Karpas-422 (cell line): ENCODE measurements at regions not wholly inside any gene's neighbourhood (a gene's known extent, or its start where the extent isn't known, plus 50 kb on each side); places are given as distances from the start of the nearest gene placed in this dataset.
"Not testable (repeated sequence)": the region's sequence is repeated elsewhere in the genome, so short reads cannot be mapped to it uniquely, and the experiment has no call there.

Source experiments
- DNase-seq: peaks from one replicate; pipeline ENCODE4 v3.0.0-alpha.2; 2015
- H2AFZ ChIP-seq: fragments of 200-600 bp; sonication (generic); 2 replicates; pipeline ENCODE4 v1.6.1; 2014; ENCODE audit warnings: antibody characterized with exemption, low read length, mixed read lengths
- H3K27ac ChIP-seq: fragments of 200-600 bp; sonication (generic); 2 replicates; pipeline ENCODE4 v1.5.1; 2014; ENCODE audit warnings: mild to moderate bottlenecking, low read length, moderate library complexity
- H3K27me3 ChIP-seq: fragments of 200-600 bp; sonication (generic); 2 replicates; pipeline ENCODE4 v1.6.1; 2014; ENCODE audit warnings: low read length, mixed read lengths
- H3K36me3 ChIP-seq: fragments of 200-600 bp; sonication (generic); 2 replicates; pipeline ENCODE4 v1.6.1; 2014; ENCODE audit warnings: low read length, mixed read lengths; ENCODE audit not compliant: insufficient read depth
- H3K4me1 ChIP-seq: fragments of 200-600 bp; sonication (generic); 2 replicates; pipeline ENCODE4 v1.6.1; 2014; ENCODE audit warnings: mild to moderate bottlenecking, low read length, mixed read lengths
- H3K4me2 ChIP-seq: fragments of 200-600 bp; sonication (generic); 2 replicates; pipeline ENCODE4 v1.6.1; 2014; ENCODE audit warnings: low read length, low read depth, mild to moderate bottlenecking; ENCODE audit not compliant: poor library complexity, severe bottlenecking
- H3K4me3 ChIP-seq: fragments of 200-600 bp; sonication (generic); 2 replicates; pipeline ENCODE4 v1.5.1; 2014; ENCODE audit warnings: mild to moderate bottlenecking, antibody characterized with exemption, low read length, mixed read lengths
- H3K79me2 ChIP-seq: fragments of 200-600 bp; sonication (generic); 2 replicates; pipeline ENCODE4 v1.6.1; 2014; ENCODE audit warnings: mild to moderate bottlenecking, low read length, mixed read lengths
- H3K9ac ChIP-seq: fragments of 200-600 bp; sonication (generic); 2 replicates; pipeline ENCODE4 v1.6.0; 2014; ENCODE audit warnings: low read length
- H3K9me2 ChIP-seq: fragments of 200-600 bp; sonication (generic), shearing (Covaris generic); replicated peaks from 2 replicates; pipeline ENCODE4 v1.6.0; 2014; ENCODE audit warnings: mild to moderate bottlenecking, low read length, moderate library complexity; ENCODE audit not compliant: insufficient read depth
- H3K9me3 ChIP-seq: fragments of 300-700, 200-600 bp; sonication (generic); 2 replicates; pipeline ENCODE4 v1.6.1; 2014; ENCODE audit warnings: low read length, mixed read lengths
- H4K20me1 ChIP-seq: fragments of 200-600 bp; sonication (generic); 2 replicates; pipeline ENCODE4 v1.6.1; 2014; ENCODE audit warnings: mild to moderate bottlenecking, antibody characterized with exemption, low read length, low read depth; ENCODE audit not compliant: insufficient read depth

- H3K79me2 ChIP-seq: no peaks in the 10 kb centered on the region
- no peak overlapping the region for H3K4me3 ChIP-seq
- H3K36me3 ChIP-seq: no peaks in the 10 kb centered on the region
- H3K9me3 ChIP-seq: no peaks in the 10 kb centered on the region
- DNase-seq: no peak
- no peak overlapping the region for H3K9ac ChIP-seq
- H3K9me2 ChIP-seq: no peaks in the 10 kb centered on the region
- H3K27ac ChIP-seq: no peak overlapping the region
- no peaks in the 10 kb centered on the region for H3K4me1 ChIP-seq
- no peaks in the 10 kb centered on the region for H3K27me3 ChIP-seq
- no peak overlapping the region for H2AFZ ChIP-seq
- H3K4me2 ChIP-seq: no peak overlapping the region
- no peaks in the 10 kb centered on the region for H4K20me1 ChIP-seq
Measured at GRCh38 chr1:157439302-157439954, 112.9 kb downstream of the FCRL5 start.

GRCh38 chr1:157438613-157439012 is 113.7 kb downstream of the FCRL5 start:
- H3K9me3 ChIP-seq: no peaks in the 10 kb centered on the region
- no peak overlapping the region for H2AFZ ChIP-seq
- H3K4me3 ChIP-seq: no peak overlapping the region
- no peak for DNase-seq
- H4K20me1 ChIP-seq: no peaks in the 10 kb centered on the region
- no peaks in the 10 kb centered on the region for H3K4me1 ChIP-seq
- H3K79me2 ChIP-seq: no peaks in the 10 kb centered on the region
- no peak overlapping the region for H3K9ac ChIP-seq
- no peak overlapping the region for H3K27ac ChIP-seq
- H3K36me3 ChIP-seq: no peaks in the 10 kb centered on the region
- H3K9me2 ChIP-seq: no peaks in the 10 kb centered on the region
- H3K4me2 ChIP-seq: no peak overlapping the region
- H3K27me3 ChIP-seq: no peaks in the 10 kb centered on the region

- Histone ChIP-seq H3K27me3 (no peaks in the 10 kb centered on the region), H3K79me2 (no peaks in the 10 kb centered on the region), H3K27ac (no peak overlapping the region), H3K9me2 (no peaks in the 10 kb centered on the region), H3K4me1 (no peaks in the 10 kb centered on the region), H3K9ac (no peak overlapping the region), H2AFZ (no peak overlapping the region), H3K9me3 (no peaks in the 10 kb centered on the region), H3K36me3 (no peaks in the 10 kb centered on the region), H3K4me3 (no peak overlapping the region), H4K20me1 (no peaks in the 10 kb centered on the region), H3K4me2 (no peak overlapping the region)
- no peak for DNase-seq
Measured at GRCh38 chr1:157438146-157438545, 114.2 kb downstream of the FCRL5 start.

- Histone ChIP-seq H3K9me2 (no peaks in the 10 kb centered on the region), H3K4me3 (no peak overlapping the region), H4K20me1 (no peaks in the 10 kb centered on the region), H3K27me3 (no peaks in the 10 kb centered on the region), H3K79me2 (no peaks in the 10 kb centered on the region), H3K9me3 (no peaks in the 10 kb centered on the region), H3K4me1 (no peaks in the 10 kb centered on the region), H3K9ac (no peak overlapping the region), H2AFZ (no peak overlapping the region), H3K36me3 (no peaks in the 10 kb centered on the region), H3K4me2 (no peak overlapping the region), H3K27ac (no peak overlapping the region)
- no peak for DNase-seq
Measured at GRCh38 chr1:157437296-157437695, 115.0 kb downstream of the FCRL5 start.

GRCh38 chr1:157431751-157432150 is 120.6 kb downstream of the FCRL5 start:
- Histone ChIP-seq H2AFZ (no peak overlapping the region), H3K4me1 (no peaks in the 10 kb centered on the region), H3K9ac (no peak overlapping the region), H3K9me2 (no peaks in the 10 kb centered on the region), H3K9me3 (no peaks in the 10 kb centered on the region), H3K4me2 (no peak overlapping the region), H3K27me3 (no peaks in the 10 kb centered on the region), H4K20me1 (no peaks in the 10 kb centered on the region), H3K79me2 (no peaks in the 10 kb centered on the region), H3K36me3 (no peaks in the 10 kb centered on the region), H3K27ac (no peak overlapping the region), H3K4me3 (no peak overlapping the region)
- DNase-seq: no peak

GRCh38 chr1:157429601-157430240 is 122.6 kb downstream of the FCRL5 start:
- H3K9me3 ChIP-seq: no peaks in the 10 kb centered on the region
- H3K27ac ChIP-seq: no peak overlapping the region
- H3K9ac ChIP-seq: no peak overlapping the region
- H3K27me3 ChIP-seq: no peaks in the 10 kb centered on the region
- no peaks in the 10 kb centered on the region for H3K9me2 ChIP-seq
- no peak overlapping the region for H3K4me2 ChIP-seq
- no peak overlapping the region for H3K4me3 ChIP-seq
- H4K20me1 ChIP-seq: no peaks in the 10 kb centered on the region
- H3K36me3 ChIP-seq: no peaks in the 10 kb centered on the region
- no peak overlapping the region for H2AFZ ChIP-seq
- no peaks in the 10 kb centered on the region for H3K4me1 ChIP-seq
- no peak for DNase-seq
- H3K79me2 ChIP-seq: no peaks in the 10 kb centered on the region

- not testable (repeated sequence) for H4K20me1 ChIP-seq, H2AFZ ChIP-seq, H3K9me2 ChIP-seq, H3K4me2 ChIP-seq, H3K27ac ChIP-seq, H3K4me1 ChIP-seq, DNase-seq, H3K9ac ChIP-seq, H3K79me2 ChIP-seq, H3K9me3 ChIP-seq, H3K36me3 ChIP-seq, H3K4me3 ChIP-seq, H3K27me3 ChIP-seq
Measured at GRCh38 chr1:157423764-157424163, 128.6 kb downstream of the FCRL5 start.

- Histone ChIP-seq H3K9ac (no peak overlapping the region), H3K79me2 (no peaks in the 10 kb centered on the region), H3K9me2 (no peaks in the 10 kb centered on the region), H3K4me3 (no peak overlapping the region), H3K27ac (no peak overlapping the region), H3K27me3 (no peaks in the 10 kb centered on the region), H4K20me1 (no peaks in the 10 kb centered on the region), H3K4me1 (no peaks in the 10 kb centered on the region), H3K4me2 (no peak overlapping the region), H3K9me3 (no peaks in the 10 kb centered on the region), H3K36me3 (no peaks in the 10 kb centered on the region), H2AFZ (no peak overlapping the region)
- DNase-seq: no peak
Measured at GRCh38 chr1:157419845-157420542, 132.3 kb downstream of the FCRL5 start.
